GM21825 (cell line): ENCODE measurements at regions not wholly inside any gene's neighbourhood (a gene's known extent, or its start where the extent isn't known, plus 50 kb on each side); places are given as distances from the start of the nearest gene placed in this dataset.
"Not testable (repeated sequence)": the region's sequence is repeated elsewhere in the genome, so short reads cannot be mapped to it uniquely, and the experiment has no call there.

Source experiments
- ATAC-seq: cut with Tn5 transposase; IDR thresholded peaks from one replicate; pipeline ENCODE4 v1.9.1; 2021; ENCODE audit warnings: mild to moderate bottlenecking, moderate library complexity; ENCODE audit not compliant: unreplicated experiment

DNA sequence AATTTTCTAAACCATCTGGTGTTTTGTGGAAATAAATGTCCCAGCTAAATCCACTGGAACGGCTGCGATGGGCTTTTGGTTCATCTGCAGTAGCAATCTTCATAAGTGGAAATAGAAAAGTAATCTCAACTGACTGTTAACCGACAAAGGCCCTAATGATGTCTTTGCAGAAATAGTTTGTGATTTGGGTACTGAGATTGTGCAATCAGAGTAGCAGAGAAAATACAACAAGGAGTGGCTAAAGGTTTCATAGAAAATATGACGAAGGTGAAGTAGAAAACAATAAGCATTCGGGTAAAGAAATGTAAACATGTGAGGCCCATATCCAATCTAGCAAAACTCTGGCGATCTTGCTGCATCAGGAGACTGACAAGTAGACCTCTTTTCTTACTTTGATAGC is 262.6 kb upstream of the MCTP2 start:
- no peak for ATAC-seq

DNA sequence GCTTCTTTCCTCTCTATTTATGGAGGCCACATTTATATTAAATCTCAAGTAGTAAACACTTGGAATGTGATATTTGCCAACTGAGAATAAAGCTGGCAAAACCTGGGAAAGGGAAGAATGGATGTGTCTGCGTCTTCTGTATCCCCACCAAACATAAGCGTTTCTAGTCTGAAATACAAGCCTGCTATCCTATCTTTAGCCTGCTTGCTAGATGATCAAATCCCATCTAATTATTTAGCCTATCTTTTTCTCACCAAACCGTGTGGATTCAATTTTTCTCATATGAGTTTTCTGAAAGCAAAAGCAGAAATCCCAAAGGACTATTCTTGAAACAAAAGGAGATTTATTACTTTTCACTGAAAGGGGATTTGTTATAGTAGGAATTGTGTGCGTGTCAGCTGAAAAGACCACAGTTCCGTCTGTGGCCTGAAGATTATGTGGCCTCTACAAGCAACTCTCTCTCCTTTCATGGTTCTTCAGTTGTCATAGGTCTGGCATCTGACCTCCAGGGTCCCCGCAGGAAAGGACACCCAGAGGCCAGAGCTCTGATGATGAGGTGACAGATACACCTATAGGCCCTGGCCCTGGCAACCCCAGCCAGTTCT is 266.0 kb upstream of the MCTP2 start:
- no peak for ATAC-seq

DNA sequence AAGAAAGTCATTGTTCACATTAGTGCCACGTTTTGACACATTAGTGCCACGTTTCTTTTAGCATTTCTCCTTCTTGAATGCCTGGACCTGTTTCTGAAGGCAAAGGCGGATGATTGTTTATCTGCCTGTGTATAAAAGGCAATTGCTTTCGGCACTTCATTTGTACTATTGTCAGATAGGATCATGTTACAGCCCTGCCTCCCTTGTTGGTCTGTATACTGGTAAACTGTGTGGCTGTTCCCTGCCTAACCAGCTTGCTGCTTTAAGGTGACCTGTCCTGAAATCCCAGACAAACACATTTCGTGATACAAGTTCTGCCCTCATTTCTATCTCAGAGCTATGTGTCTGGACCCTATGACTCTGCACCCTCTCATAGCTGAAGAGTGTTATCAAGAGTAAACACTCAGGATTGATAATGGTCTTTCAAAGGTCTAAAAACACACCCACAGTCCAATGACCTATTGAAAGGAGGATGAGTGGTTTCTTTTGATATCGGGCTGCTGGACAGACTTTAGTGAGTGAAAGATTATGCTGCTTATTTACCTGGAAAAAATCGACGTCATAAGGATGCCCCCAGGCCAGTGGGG is 276.3 kb upstream of the MCTP2 start:
- ATAC-seq, result no peak

DNA sequence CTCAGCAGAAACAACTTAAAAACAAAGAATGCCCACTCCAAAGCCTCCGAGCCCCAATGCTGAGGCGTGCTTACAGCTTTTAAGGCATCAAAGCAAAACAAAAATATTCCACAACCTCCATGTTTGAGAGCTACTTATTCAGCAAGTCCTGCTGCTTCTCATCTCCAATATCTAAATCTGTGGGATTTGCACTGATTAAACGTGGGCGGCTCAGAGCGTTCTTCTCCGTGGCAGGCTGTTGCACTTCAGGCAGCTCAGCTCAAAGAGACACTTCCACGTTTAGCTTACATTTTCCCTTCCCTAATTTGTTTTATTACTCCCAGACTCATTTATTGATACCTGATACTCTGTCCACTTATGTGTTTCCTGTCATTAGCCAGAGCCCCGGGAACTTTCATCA is 282.6 kb upstream of the MCTP2 start:
- ATAC-seq, result no peak

DNA sequence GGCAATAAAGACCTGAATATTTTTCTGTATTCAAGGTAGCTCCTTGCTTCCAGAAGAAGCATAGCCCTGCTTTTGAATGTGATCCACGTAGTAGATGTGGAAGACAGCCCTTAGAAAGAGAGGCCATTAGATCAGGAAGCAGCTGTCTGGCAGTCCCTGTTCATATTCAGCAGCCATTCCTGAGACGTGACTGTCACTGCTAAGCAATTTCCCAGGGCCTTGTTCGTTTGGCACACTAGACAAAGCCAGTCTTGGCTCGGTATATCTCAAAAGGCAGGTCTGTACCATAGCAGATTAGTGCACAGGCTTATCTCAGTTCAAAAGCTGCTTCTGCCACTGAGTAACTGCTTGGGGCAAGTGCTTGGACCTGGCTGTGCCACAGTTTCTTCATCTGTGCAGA is 287.8 kb upstream of the MCTP2 start:
- no peak for ATAC-seq

DNA sequence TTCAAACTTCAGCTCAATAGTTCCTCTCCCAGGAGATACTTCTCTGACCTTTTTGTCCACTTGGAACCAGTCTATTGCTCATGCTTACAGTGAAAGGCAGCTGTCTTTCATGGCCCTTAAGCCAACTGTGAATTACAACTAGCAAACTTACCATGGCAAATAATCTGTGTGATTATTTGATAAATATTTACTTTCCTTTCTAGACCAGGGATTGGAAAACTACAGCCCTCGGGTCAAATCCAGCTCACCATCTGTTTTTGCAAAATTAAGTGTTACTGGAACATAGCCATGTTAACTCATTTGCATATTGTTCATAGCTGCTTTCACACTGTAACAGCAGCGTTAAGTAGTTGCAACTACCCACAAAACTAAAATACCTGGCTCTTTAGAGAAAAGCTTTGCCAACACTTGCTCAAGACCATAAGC is 289.1 kb upstream of the MCTP2 start:
- no peak for ATAC-seq

DNA sequence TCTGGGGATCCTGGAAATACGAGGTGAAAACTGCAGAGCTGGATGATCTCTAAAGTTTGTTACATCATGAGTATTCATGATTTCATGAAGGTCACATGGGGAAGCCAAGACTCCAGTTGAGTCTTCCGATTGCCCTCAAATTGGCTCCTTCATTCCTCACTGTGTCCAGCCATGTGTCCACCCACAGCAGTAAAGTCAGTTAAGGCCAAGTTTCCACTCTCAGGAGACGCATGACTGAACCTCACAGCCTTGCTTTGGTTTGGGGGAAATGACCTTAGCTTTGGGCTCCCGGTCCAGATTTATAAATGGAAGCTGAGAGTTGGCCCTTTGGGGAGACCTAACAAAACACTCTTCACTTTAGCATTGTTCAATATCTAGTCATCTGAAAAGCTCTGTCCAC is 289.7 kb upstream of the MCTP2 start:
- no peak for ATAC-seq

DNA sequence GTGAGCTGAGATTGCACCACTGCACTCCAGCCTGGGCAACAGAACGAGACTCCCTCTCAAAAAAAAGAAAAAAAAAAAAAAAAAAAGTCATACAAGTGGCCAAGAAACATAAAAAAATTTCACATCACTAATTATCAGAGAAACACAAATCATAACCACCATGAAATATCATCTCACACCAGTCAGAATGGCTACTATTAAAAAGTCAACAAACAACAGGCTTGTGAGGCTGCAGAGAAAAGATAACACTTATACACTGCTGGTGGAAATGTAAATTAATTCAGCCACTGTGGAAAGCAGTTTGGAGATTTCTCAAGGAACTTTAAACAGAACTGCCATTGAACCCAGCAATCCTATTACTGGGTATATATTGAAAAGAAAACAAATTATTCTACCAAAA is 291.1 kb upstream of the MCTP2 start:
- ATAC-seq, result no peak

DNA sequence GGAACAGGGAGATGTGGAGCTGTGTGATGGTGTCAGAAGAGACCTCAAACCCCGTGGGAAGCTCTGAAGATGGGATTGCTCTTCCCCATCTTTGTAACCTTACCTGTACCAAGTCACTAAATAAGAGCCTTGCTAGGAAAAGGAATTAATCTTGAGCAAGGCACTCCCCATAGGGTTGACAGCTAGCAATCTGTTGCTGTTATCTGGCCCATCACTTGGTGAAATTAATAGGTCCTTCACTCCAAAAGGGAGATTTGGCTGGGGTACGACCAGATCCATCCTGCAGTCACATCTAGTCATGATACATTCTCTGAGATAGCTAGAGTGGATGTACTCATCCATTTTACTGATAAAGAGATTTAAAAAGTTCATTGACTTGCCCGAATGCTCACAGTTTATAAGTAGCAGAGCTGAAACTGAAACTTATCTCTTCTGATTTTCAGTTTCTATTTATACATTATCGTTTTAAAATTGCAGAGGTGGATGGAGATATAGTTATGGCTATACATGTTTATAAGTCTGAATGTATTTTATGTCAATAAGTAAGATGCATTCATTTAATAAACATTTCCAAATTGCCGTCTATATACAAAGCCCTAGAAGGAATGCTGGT is 299.1 kb upstream of the MCTP2 start:
- peak; percentile 78 for ATAC-seq

DNA sequence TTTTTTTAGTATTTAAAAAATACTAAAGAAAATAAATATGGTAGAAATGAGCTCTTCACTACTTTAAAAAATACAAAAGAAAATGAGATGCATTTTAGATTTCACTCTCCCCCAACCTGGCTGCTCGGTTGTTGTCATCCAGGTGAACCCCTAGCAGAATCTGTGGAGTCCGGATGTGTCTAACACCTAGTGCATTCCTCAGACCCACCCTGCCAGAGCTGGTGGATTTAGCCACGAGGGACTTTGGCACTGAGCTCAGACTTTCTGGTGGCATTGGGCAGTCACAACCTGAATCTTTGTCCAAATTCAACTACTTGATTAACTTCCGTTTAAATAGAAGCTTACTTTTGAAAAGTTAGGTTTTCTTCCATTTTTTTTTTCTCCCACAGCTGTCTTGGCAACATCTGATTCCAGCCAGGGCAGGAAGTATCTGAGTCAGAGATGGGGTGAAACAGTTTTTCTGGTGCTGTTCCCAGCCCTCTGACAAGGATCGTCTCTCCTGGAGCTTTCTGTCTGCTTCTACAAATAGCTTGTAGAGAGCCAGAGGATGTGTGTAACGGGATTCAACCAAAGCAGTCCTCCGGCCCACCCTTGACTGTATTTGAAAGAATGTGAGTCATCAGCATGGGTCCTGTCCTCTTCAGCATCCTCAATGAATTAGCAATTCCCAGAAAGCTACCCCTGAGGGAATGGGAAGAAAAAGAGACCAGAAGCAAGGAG is 301.8 kb upstream of the MCTP2 start:
- ATAC-seq, result no peak

DNA sequence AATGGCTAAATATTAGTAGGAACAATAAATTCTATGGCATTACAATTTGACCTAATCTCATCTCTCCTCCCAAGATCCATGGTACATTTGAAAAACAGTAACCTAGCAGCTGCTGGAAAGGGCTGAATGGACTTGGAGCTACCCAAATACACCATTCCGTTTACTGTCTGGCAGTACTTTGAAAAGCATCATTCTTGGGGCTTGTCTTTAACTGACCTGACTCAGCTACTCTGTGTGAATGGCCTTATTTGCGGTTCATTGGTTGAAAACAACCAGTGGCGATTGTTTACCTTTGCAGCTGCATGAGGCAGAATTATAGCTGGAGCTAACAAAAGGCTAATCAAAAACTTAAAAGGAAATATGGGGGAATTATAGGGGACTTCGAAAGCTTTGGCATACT is 311.2 kb upstream of the MCTP2 start:
- no peak for ATAC-seq

DNA sequence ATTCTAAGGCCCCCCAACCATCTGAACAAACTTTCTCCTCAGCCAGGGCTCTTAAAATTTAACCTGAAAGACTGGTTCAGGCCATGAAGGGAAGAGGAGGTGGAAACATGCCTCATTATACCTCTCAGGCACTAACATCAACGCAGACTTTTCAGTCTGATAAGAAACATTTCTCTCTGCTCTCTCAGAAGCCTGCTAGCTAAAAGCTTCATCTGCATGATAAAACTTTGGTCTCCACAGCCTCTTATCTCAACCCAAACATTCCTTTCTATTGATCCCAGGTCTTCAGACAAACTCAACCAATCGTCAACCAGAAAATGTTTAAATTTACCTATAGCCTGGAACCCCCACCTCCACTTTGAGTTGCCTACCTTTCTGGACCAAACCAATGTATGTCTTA is 312.6 kb upstream of the MCTP2 start:
- not testable (repeated sequence) for ATAC-seq

DNA sequence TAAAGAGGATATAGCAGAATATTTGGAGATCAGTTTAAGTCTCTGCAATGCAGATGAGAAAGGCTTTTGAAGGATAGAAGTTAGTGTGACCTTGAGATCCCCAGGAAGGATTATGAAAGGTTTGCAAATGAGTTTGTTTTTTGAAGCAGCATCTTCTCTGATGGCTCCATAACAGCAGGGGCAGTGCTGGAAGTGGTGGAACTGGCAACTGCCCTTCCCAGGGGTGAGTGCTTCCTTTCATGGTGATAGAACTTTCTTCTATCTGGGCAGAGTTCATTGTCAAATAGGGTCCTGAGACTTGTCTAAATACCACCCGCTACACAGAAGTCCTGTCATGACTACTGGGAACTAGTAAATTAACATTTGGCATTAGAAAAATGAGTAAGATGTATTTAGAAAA is 314.2 kb upstream of the MCTP2 start:
- ATAC-seq, result no peak

DNA sequence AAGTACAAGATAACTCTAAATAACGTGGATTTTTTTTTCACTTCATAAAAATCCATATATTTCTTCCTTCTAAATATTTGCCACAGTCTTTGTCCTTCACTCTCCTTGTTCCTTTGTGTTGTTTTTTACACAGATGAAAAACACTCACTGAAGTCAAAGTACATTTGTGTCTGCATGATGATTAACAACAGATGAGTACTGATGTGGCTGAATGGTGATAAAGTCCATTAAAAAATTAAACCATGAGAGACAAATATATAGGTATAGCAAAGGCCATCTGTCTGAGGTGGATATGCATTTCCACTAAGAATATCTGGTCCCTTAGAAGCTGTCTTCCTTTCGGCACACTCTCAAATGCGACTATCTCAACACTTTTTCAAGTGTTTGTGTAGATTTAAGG is 317.5 kb upstream of the MCTP2 start:
- no peak for ATAC-seq

DNA sequence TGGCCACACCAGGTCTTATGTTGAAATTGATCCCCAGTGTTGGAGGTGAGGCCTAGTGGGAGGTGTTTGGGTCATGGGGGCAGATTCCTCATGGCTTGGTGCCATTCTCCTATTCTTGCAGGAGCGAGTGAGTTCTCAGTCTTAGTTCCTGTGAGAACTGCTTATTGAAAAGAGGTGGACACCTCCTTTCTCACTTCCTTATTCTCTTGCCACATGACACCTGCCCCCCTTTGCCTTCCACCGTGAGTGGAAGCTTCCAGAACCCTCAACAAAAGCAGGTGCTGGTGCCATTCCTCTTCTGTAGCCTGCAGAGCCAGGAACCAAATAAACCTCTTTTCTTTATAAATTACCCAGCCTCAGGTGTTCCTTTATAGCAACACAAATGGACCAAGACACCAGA is 318.1 kb upstream of the MCTP2 start:
- ATAC-seq, result no peak

DNA sequence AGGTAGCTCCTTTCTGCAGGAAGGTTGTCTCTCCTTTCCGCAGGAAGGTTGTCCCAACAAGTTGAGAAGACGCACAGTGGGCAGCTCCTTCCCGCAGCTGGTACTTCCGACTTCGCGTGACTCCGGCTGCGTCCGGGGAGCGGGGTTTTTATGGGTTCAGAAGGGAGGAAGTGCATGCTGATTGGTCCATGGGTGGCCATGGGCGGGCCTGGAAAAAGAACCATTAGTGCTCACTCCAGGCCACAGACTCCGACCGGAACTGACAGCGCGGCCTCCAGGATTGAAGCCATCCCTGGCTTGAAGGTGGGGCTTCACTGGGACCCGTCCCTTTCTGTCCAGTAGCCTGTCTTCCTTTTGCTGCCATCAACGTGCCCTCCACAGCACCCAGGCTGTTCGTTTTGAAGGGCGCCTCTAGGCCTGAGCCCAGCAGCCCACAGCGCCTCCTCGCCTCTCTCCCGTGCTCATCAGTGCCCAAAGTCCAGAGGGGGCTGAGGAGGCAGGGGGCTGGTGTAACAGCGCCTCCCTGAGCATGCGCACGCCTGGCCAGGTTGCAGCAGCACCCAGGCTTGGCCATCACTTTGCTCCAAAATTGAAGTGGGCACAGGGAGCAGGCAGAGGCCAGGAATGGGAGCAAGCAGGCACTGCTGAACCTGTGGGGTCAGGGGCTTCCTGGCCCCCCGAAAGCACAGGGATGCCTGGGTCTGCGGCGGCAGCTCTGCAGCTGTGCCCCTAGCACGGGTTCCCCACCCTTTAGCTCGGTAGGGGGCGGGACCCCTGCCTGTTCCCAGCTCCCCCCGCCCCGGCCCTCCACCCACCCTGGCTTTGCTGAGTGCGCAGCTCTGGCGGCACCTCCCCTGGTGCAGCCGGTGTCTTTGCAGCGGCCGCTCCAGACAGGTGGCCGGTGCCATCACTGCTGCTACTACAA is 330.6 kb upstream of the MCTP2 start:
- ATAC-seq, result no peak

DNA sequence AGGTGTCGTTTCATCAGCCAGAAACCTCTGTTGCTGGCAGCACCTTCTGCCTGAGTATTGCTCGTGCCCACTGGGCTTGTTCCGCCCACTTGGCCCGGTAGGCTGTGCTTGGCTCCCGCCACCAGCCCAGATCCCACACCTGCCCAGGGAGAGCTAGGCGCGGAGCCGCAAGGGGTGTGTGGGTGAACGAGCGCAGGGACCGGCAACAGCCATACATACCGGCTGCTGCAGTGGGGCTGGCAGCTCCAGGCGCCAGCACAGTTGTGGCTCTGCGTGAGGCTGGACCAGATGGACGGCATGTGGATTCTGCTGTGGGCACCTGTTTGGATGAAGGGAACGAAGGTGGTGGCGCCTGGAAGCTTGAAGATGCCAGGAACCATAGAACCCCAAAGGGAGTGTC is 331.5 kb upstream of the MCTP2 start:
- ATAC-seq, result no peak

DNA sequence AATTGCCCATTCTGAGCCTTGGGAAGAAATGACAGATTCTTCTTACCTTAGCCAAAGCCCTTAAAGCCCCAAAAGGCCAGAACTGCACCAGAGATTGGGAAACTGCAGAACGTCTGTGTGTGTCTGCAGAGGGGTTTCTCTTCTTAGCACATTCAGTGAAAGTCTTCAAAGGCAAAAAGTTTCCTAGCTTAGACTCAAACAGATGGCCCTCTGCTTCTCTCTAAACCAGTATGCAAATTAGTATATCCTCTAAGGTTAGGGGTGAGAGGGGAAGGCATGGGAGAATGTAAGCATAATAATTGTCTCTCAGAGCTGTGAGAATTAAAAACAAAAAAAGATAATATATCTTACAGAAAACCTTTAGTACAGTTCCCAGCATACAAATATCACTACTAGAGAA is 334.0 kb upstream of the MCTP2 start:
- no peak for ATAC-seq

DNA sequence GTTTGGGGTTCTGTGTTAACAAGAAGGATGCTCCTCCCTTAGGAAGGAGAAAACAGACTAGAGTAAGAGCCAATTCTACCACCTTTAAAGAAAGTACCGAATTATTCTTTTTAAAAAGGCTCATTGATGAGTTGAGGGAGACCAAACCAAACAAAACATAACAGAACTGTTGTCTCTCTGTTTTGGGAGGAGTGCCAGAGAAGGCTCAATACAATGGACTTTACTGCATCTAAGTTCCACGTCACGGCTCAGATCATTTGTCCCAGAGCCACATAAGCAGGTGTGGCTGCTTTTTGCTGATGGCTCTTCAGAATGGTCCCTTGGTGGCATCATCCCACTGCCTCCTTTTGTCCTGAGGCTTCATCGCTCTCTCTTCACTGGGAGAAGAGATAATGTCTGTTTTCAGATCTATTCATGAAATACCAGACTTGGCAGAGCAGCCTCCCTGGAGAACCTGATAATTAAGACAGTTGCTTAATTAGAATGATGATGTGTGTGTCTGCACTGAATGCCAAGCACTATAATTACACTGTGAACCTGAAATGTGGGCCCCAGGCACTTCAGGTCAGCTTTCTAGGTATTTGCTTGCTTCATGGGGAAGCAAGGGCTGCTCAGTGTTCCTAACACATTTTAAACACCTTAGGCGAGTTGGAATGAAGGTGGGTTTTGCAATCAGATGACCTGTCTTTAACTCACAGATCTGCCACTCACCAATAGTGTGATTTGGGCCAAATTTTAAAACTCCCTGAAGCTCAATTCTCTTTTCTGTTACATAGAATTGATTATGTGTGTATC is 335.2 kb upstream of the MCTP2 start:
- no peak for ATAC-seq

DNA sequence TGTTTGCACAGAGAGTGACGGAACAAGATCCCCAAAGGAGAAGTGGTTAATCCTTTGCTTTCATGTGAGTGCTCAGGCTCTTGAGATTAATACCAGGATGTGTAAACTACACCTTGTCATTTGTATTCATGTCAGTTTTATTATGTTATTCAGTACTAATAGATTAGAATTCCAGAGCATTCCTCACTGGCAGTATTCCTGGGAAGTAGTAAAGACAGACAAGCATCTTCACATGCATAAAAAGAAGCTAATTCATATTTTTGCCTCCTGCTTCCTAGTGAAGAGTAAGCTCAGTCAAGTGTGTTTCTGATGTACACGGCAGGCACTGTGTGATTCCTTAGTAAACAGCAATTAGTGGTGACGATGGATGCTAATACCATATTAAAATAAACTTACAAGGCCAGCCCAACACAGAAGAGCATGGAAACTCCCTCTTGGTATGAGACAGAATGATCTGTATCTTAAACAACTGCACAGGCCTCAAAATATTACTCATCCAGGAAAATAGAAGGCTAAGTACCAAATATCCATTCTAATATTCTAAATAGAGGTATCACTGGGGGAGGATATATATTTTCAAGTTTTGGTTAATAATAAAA is 336.8 kb upstream of the MCTP2 start:
- ATAC-seq, result no peak
